ENCODE measurements at regions not wholly inside any gene's neighbourhood (a gene's known extent, or its start where the extent isn't known, plus 50 kb on each side); places are given as distances from the start of the nearest gene placed in this dataset.
A peak's percentile ranks its signal among the peaks of the same experiment; 100 is the strongest.

DNA sequence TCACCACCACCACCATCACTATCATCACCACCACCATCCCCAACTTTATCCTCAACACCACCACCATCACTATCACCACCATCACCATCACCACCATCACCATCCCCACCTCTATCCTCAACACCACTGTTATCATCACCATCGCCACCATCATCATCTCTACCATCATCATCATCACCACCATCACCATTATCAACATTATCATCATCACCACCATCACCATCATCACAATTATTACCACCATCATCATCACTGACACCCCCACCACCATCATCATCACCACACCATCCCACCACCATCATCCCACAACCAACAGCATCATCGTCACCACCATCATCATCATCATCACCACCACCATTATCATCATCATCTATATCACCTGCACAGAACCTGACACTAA lies 188.4 kb upstream of the PWP1 start:
- ChIA-PET CTCF (no interaction called here), POLR2A (no interaction called here)
- no peak for DNase-seq (ENCODE audit: extremely low spot score)
- TF ChIP-seq TARDBP (IDR thresholded peaks at IDR 0.05): 0 out of 2 replicates have a peak, but pooled peaks have one; percentile 19
- no peak for TF ChIP-seq LEF1 (IDR thresholded peaks at IDR 0.05; ENCODE audit: borderline replicate concordance)

DNA sequence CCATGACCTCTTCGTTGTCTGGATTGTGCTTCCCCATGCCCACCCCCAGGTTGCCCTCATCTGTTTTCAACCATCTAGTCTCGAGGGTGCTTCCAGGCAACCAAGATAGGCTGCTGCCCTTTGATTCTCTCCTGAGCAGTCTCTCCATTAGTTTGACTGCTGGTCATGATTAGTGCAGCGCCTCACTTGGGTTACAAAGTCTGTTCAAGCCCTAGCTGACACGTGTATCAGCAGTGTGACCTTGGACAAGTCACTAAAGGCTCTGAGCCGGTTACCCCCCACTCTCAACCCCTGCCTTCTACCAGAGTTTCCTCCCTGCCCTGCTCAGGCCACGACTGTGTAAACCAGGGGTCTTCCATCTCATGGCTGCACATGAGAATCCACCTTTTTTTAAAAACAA lies 185.3 kb upstream of the PWP1 start:
- ChIA-PET CTCF (no interaction called here), POLR2A (no interaction called here)
- no peak for TF ChIP-seq FOXK2 (IDR thresholded peaks at IDR 0.05)
- TF ChIP-seq BHLHE40 (IDR thresholded peaks at IDR 0.05; ENCODE audit: borderline replicate concordance): no peak
- no peak for TF ChIP-seq NFRKB (IDR thresholded peaks at IDR 0.05)
- no peak for TF ChIP-seq FOXM1 (IDR thresholded peaks at IDR 0.05; ENCODE audit: borderline replicate concordance)
- no peak for TF ChIP-seq CTBP1 (IDR thresholded peaks at IDR 0.05; ENCODE audit: borderline replicate concordance)
- no peak for TF ChIP-seq ZNF384 (IDR thresholded peaks at IDR 0.05)
- TF ChIP-seq ARNT (IDR thresholded peaks at IDR 0.05): no peak
- TF ChIP-seq L3MBTL2 (conservative IDR thresholded peaks at IDR 0.05): no peak
- TF ChIP-seq, protein P1, sequence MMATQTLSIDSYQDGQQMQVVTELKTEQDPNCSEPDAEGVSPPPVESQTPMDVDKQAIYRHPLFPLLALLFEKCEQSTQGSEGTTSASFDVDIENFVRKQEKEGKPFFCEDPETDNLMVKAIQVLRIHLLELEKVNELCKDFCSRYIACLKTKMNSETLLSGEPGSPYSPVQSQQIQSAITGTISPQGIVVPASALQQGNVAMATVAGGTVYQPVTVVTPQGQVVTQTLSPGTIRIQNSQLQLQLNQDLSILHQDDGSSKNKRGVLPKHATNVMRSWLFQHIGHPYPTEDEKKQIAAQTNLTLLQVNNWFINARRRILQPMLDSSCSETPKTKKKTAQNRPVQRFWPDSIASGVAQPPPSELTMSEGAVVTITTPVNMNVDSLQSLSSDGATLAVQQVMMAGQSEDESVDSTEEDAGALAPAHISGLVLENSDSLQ (IDR thresholded peaks at IDR 0.05): no peak
- TF ChIP-seq LEF1 (IDR thresholded peaks at IDR 0.05; ENCODE audit: borderline replicate concordance): no peak
- no peak for TF ChIP-seq ELF4 (IDR thresholded peaks at IDR 0.05)
- no peak for TF ChIP-seq HDGF (IDR thresholded peaks at IDR 0.05; ENCODE audit: borderline replicate concordance)
- no peak for TF ChIP-seq FOXA1 (IDR thresholded peaks at IDR 0.05)
- TF ChIP-seq SUZ12 (IDR thresholded peaks at IDR 0.05): no peak
- TF ChIP-seq TARDBP (IDR thresholded peaks at IDR 0.05): no peak
- no peak for TF ChIP-seq SP1 (IDR thresholded peaks at IDR 0.05)
- no peak for DNase-seq (ENCODE audit: extremely low spot score)

DNA sequence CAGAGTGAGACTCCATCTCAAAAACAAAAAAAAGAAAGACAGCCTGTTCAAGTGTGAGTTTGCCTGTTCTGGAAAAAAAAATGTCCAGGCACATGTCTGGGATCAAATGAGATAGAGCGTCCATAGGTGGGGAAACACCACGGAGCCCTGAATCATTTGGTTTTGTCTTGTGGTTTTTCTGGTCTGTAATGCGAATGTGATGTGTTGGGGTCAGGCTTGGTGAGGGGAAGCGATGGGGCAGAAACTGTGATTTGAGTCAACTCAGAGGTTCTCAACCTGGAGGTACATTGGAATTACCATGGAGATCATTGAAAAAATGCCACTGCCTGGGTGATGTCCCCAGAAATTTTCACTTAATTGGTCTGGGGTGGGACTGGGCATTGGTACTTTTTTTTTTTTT lies 183.9 kb upstream of the PWP1 start:
- TF ChIP-seq FOXA1 (IDR thresholded peaks at IDR 0.05) (no peak), LEF1 (IDR thresholded peaks at IDR 0.05; ENCODE audit: borderline replicate concordance) (no peak), SP1 (IDR thresholded peaks at IDR 0.05) (no peak), CTBP1 (IDR thresholded peaks at IDR 0.05; ENCODE audit: borderline replicate concordance) (no peak), ELF4 (IDR thresholded peaks at IDR 0.05) (no peak), L3MBTL2 (conservative IDR thresholded peaks at IDR 0.05) (no peak), ZNF384 (IDR thresholded peaks at IDR 0.05) (no peak), BHLHE40 (IDR thresholded peaks at IDR 0.05; ENCODE audit: borderline replicate concordance) (no peak), TARDBP (IDR thresholded peaks at IDR 0.05) (no peak), FOXM1 (IDR thresholded peaks at IDR 0.05; ENCODE audit: borderline replicate concordance) (no peak), SUZ12 (IDR thresholded peaks at IDR 0.05) (no peak), ARNT (IDR thresholded peaks at IDR 0.05) (no peak), HDGF (IDR thresholded peaks at IDR 0.05; ENCODE audit: borderline replicate concordance) (no peak), FOXK2 (IDR thresholded peaks at IDR 0.05) (no peak), NFRKB (IDR thresholded peaks at IDR 0.05) (no peak)
- TF ChIP-seq, protein P1 (IDR thresholded peaks at IDR 0.05): no peak
- ChIA-PET POLR2A (no interaction called here), CTCF (no interaction called here)
- DNase-seq (ENCODE audit: extremely low spot score): no peak

DNA sequence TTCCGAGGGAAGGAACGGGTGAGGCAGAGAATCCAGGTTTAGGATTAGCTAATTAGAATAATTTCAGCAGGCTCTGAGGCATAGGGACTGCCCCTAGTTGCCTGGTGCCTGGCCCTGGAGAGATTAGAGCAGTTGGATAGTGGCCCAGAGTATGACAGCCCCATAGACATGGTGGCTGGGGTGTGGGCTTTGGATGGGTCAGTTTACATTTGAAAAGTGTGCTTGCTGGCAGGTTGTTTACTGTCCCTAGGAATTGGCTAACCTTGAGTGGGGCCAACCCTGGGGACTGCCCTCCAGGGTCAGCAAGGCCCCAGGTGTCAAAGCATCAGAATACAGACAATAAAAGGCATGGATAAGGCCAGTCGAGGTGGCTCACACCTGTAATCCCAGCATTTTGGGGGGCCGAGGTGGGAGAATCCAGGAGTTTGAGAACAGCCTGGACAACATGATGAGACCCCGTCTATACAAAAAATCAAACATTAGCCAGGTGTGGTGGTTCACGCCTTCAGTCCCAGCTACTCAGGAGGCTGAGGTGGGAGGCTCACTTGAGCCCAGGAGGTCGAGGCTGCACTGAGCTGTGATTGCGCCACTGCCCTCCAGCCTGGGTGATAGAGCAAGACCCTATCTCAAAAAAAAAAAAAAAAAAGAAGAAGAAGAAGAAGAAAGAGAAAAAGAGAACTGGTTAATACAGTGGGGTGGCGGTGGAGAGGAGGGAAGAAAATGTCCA lies 182.3 kb upstream of the PWP1 start:
- CTCF ChIA-PET: interaction anchor here (0.7 kb wide), 1 partner anchor 21 kb away, joined by 4 read pairs; no protein-coding TSS in a partner anchor
- POLR2A ChIA-PET: no interaction called here
- no peak for DNase-seq (ENCODE audit: extremely low spot score)
- TF ChIP-seq SP1 (IDR thresholded peaks at IDR 0.05) (no peak), BHLHE40 (IDR thresholded peaks at IDR 0.05; ENCODE audit: borderline replicate concordance) (no peak), FOXA1 (IDR thresholded peaks at IDR 0.05) (no peak), L3MBTL2 (conservative IDR thresholded peaks at IDR 0.05) (no peak), LEF1 (IDR thresholded peaks at IDR 0.05; ENCODE audit: borderline replicate concordance) (no peak), TARDBP (IDR thresholded peaks at IDR 0.05) (no peak), NFRKB (IDR thresholded peaks at IDR 0.05) (no peak), ZNF384 (IDR thresholded peaks at IDR 0.05) (no peak), SUZ12 (IDR thresholded peaks at IDR 0.05) (no peak), ARNT (IDR thresholded peaks at IDR 0.05) (no peak), HDGF (IDR thresholded peaks at IDR 0.05; ENCODE audit: borderline replicate concordance) (no peak)
- TF ChIP-seq, protein P1 (IDR thresholded peaks at IDR 0.05): no peak

DNA sequence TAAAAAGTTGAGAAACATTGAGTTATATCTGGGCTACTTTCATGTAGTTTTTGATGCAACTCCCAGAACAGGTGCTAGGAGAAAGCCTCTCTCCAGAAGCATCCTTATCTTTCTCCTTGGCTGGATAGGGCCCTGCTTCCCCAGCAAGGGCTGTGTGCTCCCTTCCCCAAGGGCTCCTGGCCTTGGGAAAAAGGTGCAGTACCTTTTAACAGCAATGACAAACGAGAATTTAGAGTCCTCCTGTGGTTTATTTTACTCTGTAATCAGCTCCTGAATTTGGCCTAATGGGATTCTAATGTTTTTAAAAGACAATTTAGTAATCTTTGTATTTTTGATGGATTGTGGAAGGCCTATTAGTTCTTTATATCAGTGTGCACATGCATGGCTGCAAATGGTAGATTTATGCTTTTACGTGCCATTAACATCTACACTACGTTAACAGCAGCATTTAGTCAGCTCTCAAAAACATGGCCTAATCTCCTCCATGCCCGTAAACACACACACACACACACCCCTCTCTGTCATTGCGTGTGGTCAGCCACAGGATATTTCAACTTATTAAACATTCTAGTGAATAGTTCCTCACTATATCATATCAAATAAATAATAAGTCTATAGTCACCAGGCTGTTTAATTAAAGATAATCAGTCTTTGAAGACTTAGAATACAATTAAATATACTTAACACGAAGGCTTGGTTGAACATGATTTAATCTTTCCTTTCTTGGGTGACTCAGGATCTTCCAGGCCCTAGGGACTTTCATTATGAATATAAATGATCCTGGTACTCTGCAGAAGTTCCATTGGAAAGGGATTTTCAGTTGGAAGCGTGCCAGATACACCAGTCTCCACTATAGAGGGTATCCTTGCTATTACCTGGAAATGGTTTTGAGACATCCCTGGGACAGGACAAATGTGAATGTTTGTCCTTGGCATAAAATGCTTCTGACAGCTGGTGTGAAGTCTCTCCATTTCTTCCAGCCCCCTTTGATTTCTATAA lies 181.4 kb upstream of the PWP1 start:
- DNase-seq (ENCODE audit: extremely low spot score): no peak
- POLR2A ChIA-PET: no interaction called here
- CTCF ChIA-PET: interaction anchor here (0.7 kb wide), 1 partner anchor 20 kb away, joined by 4 read pairs; no protein-coding TSS in a partner anchor
- TF ChIP-seq, protein P1 (IDR thresholded peaks at IDR 0.05): 0 out of 2 replicates have a peak, but pooled peaks have one; percentile 5
- TF ChIP-seq FOXA1 (IDR thresholded peaks at IDR 0.05): no peak
